ENCODE measurements at regions not wholly inside any gene's neighbourhood (a gene's known extent, or its start where the extent isn't known, plus 50 kb on each side); places are given as distances from the start of the nearest gene placed in this dataset.

DNA sequence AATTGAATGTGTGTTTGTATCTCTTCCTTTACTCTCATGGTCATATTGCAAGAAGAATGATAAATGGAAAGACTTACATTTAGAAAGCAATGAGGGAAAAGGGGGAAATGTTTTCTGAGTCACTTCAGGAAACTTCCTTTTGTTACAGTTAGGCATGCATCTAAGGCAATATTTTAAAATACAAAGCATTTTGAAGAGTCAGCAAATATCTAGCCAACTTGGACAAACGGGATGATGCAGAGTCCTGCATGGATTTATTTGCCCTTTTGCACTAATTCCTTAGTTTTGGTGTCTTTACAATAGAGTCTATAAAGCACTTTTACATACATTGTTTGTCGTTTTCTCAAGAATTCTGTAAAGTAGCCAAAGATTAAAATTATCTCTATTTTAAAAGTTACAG, 286.2 kb upstream of the UBE2E2 start:
- Histone ChIP-seq H3K9ac (ENCODE audit: low read length) (no peak overlapping the region), H3K27ac (ENCODE audit: low read depth, low read length) (no peak overlapping the region), H3K4me2 (ENCODE audit: low read depth, low read length, poor library complexity, severe bottlenecking) (no peak overlapping the region), H3K4me3 (ENCODE audit: insufficient read depth, low read length, poor library complexity, severe bottlenecking) (no peak overlapping the region), H3K36me3 (ENCODE audit: low read length) (no peaks in the 10 kb centered on the region), H3F3A (ENCODE audit: insufficient read depth) (no peaks in the 10 kb centered on the region), H3K27me3 (ENCODE audit: low read length) (no peaks in the 10 kb centered on the region), H3K9me3 (ENCODE audit: insufficient read depth, low read length) (no peaks in the 10 kb centered on the region), H3K79me2 (ENCODE audit: insufficient read depth, low read length) (no peaks in the 10 kb centered on the region), H4K20me1 (ENCODE audit: low read depth, low read length) (no peaks in the 10 kb centered on the region), H3K9me2 (replicated peaks; ENCODE audit: insufficient read depth, low read length) (no peaks in the 10 kb centered on the region), H2AFZ (ENCODE audit: low read depth, low read length, severe bottlenecking) (no peak overlapping the region)
- TF ChIP-seq EZH2phosphoT487 (conservative IDR thresholded peaks at IDR 0.05; ENCODE audit: low read length) = no peak
- TF ChIP-seq, protein P1, sequence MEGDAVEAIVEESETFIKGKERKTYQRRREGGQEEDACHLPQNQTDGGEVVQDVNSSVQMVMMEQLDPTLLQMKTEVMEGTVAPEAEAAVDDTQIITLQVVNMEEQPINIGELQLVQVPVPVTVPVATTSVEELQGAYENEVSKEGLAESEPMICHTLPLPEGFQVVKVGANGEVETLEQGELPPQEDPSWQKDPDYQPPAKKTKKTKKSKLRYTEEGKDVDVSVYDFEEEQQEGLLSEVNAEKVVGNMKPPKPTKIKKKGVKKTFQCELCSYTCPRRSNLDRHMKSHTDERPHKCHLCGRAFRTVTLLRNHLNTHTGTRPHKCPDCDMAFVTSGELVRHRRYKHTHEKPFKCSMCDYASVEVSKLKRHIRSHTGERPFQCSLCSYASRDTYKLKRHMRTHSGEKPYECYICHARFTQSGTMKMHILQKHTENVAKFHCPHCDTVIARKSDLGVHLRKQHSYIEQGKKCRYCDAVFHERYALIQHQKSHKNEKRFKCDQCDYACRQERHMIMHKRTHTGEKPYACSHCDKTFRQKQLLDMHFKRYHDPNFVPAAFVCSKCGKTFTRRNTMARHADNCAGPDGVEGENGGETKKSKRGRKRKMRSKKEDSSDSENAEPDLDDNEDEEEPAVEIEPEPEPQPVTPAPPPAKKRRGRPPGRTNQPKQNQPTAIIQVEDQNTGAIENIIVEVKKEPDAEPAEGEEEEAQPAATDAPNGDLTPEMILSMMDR (IDR thresholded peaks at IDR 0.05; ENCODE audit: insufficient read depth, low read length, poor library complexity, severe bottlenecking) = no peak

DNA sequence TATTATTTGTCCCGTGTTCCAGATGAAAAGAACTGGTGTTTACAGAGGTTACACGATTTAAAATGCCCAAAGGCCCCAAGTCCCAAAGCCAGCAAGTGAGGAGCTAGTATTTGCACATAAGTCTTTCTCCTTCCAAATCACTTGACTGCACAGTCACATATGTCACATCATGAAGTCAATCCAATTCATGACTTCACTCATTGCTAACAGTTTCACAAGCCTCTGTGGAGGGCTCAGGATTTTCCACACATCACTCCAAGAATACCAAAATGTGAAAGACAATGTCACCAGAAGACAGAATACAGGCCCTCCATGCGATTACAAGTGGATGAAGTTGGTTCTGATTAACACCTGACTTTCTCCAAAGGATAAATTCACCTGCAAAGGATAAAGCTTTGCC, 283.1 kb upstream of the UBE2E2 start:
- no peak for TF ChIP-seq EZH2phosphoT487 (conservative IDR thresholded peaks at IDR 0.05; ENCODE audit: low read length)
- H3K9me3 ChIP-seq (ENCODE audit: insufficient read depth, low read length) = no peaks in the 10 kb centered on the region

DNA sequence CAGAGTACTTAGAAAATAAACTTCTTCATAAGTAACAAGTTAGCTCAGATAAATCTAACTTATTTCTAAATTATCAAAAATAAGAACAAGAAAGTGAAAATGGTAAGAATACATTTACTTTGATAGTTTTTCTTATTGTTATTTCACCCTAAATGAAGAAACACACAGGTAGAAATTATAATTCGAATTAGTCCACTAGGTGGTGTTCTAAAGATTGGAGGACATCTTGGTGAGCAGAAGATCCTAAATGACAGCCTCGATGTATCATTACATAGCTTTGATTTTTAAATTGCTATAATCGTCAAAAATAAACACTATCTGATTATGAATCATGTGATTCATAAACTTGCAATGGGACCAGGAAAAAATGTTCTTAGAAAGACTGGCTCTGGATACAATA, 280.8 kb upstream of the UBE2E2 start:
- no peaks in the 10 kb centered on the region for H3K36me3 ChIP-seq (ENCODE audit: low read length)

More for the DNA sequence above, 283.1 kb upstream of the UBE2E2 start:
- no peak overlapping the region for H3K9ac ChIP-seq (ENCODE audit: low read length)
- no peak overlapping the region for H2AFZ ChIP-seq (ENCODE audit: low read depth, low read length, severe bottlenecking)
- H3K27ac ChIP-seq (ENCODE audit: low read depth, low read length) = no peak overlapping the region
- H3K4me2 ChIP-seq (ENCODE audit: low read depth, low read length, poor library complexity, severe bottlenecking) = no peak overlapping the region
- no peaks in the 10 kb centered on the region for H3K27me3 ChIP-seq (ENCODE audit: low read length)
- no peaks in the 10 kb centered on the region for H3K79me2 ChIP-seq (ENCODE audit: insufficient read depth, low read length)
- H3K4me3 ChIP-seq (ENCODE audit: insufficient read depth, low read length, poor library complexity, severe bottlenecking) = no peak overlapping the region
- H3K9me2 ChIP-seq (replicated peaks; ENCODE audit: insufficient read depth, low read length) = no peaks in the 10 kb centered on the region
- no peaks in the 10 kb centered on the region for H3F3A ChIP-seq (ENCODE audit: insufficient read depth)
- H4K20me1 ChIP-seq (ENCODE audit: low read depth, low read length) = no peaks in the 10 kb centered on the region
- H3K36me3 ChIP-seq (ENCODE audit: low read length) = no peaks in the 10 kb centered on the region

DNA sequence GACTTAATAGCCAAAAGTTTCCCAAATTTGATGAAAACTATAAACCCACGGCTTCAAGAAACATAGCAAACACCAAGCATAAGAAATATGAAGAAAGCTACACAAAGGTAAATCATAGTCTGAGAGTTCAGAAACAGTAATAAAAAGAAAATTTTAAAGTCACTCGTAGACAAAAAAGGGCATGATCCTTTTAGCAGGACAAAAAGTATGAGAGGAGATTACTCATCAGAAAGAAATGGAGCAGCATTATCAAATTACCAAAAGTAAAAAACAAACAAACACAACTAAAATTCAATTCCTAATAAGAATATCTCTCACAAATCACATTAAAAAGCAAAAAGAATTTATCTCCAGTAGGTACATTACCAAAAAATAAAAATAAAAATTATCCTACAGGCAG, 279.4 kb upstream of the UBE2E2 start:
- no peaks in the 10 kb centered on the region for H3K9me3 ChIP-seq (ENCODE audit: insufficient read depth, low read length)
- no peak overlapping the region for H2AFZ ChIP-seq (ENCODE audit: low read depth, low read length, severe bottlenecking)
- H3K79me2 ChIP-seq (ENCODE audit: insufficient read depth, low read length) = no peaks in the 10 kb centered on the region
- no peak overlapping the region for H3K27ac ChIP-seq (ENCODE audit: low read depth, low read length)
- no peak overlapping the region for H3K4me3 ChIP-seq (ENCODE audit: insufficient read depth, low read length, poor library complexity, severe bottlenecking)
- no peaks in the 10 kb centered on the region for H3K9me2 ChIP-seq (replicated peaks; ENCODE audit: insufficient read depth, low read length)
- H3K4me2 ChIP-seq (ENCODE audit: low read depth, low read length, poor library complexity, severe bottlenecking) = no peak overlapping the region
- no peaks in the 10 kb centered on the region for H3K27me3 ChIP-seq (ENCODE audit: low read length)
- TF ChIP-seq EZH2phosphoT487 (conservative IDR thresholded peaks at IDR 0.05; ENCODE audit: low read length) = no peak
- TF ChIP-seq, protein P1 (IDR thresholded peaks at IDR 0.05; ENCODE audit: insufficient read depth, low read length, poor library complexity, severe bottlenecking) = no peak
- H3K36me3 ChIP-seq (ENCODE audit: low read length) = no peaks in the 10 kb centered on the region
- H3K9ac ChIP-seq (ENCODE audit: low read length) = no peak overlapping the region
- no peaks in the 10 kb centered on the region for H3F3A ChIP-seq (ENCODE audit: insufficient read depth)
- no peaks in the 10 kb centered on the region for H4K20me1 ChIP-seq (ENCODE audit: low read depth, low read length)

More for the DNA sequence above, 280.8 kb upstream of the UBE2E2 start:
- TF ChIP-seq, protein P1 (IDR thresholded peaks at IDR 0.05; ENCODE audit: insufficient read depth, low read length, poor library complexity, severe bottlenecking) = no peak
- Histone ChIP-seq H3K4me3 (ENCODE audit: insufficient read depth, low read length, poor library complexity, severe bottlenecking) (no peak overlapping the region), H3K4me2 (ENCODE audit: low read depth, low read length, poor library complexity, severe bottlenecking) (no peak overlapping the region), H3K9me2 (replicated peaks; ENCODE audit: insufficient read depth, low read length) (no peaks in the 10 kb centered on the region), H4K20me1 (ENCODE audit: low read depth, low read length) (no peaks in the 10 kb centered on the region), H3K27me3 (ENCODE audit: low read length) (no peaks in the 10 kb centered on the region), H3K9ac (ENCODE audit: low read length) (no peak overlapping the region), H3F3A (ENCODE audit: insufficient read depth) (no peaks in the 10 kb centered on the region), H3K27ac (ENCODE audit: low read depth, low read length) (no peak overlapping the region), H2AFZ (ENCODE audit: low read depth, low read length, severe bottlenecking) (no peak overlapping the region), H3K9me3 (ENCODE audit: insufficient read depth, low read length) (no peaks in the 10 kb centered on the region), H3K79me2 (ENCODE audit: insufficient read depth, low read length) (no peaks in the 10 kb centered on the region)
